HEK293 (cell line): ENCODE measurements at regions not wholly inside any gene's neighbourhood (a gene's known extent, or its start where the extent isn't known, plus 50 kb on each side); places are given as distances from the start of the nearest gene placed in this dataset.

Experiments
- ZNF10 ChIP-seq: fragments of 450-650 bp; formaldehyde crosslinking; IDR thresholded peaks from 2 replicates; pipeline ENCODE4 v1.5.1; 2017; ENCODE audit warnings: missing biosample characterization, missing genetic modification characterization
- ZNF155 ChIP-seq: fragments of 450-650 bp; formaldehyde crosslinking; IDR thresholded peaks from 2 replicates; pipeline ENCODE4 v1.5.1; 2016; ENCODE audit warnings: missing biosample characterization, missing genetic modification characterization
- ZNF549 ChIP-seq: fragments of 450-650 bp; IDR thresholded peaks from 2 replicates; pipeline ENCODE4 v1.5.1; 2018; ENCODE audit warnings: missing biosample characterization, missing genetic modification characterization, mild to moderate bottlenecking, inconsistent platforms, moderate library complexity
- TF ChIP-seq, protein P1 (sequence below): fragments of 450-650 bp; formaldehyde crosslinking; IDR thresholded peaks from 2 replicates; pipeline ENCODE4 v1.5.1; 2016; ENCODE audit warnings: missing biosample characterization, missing genetic modification characterization, low read depth
- TF ChIP-seq, protein P2 (sequence below): fragments of 450-650 bp; formaldehyde crosslinking; IDR thresholded peaks from 2 replicates; pipeline ENCODE4 v1.5.1; 2016; ENCODE audit warnings: missing biosample characterization, missing genetic modification characterization

DNA sequence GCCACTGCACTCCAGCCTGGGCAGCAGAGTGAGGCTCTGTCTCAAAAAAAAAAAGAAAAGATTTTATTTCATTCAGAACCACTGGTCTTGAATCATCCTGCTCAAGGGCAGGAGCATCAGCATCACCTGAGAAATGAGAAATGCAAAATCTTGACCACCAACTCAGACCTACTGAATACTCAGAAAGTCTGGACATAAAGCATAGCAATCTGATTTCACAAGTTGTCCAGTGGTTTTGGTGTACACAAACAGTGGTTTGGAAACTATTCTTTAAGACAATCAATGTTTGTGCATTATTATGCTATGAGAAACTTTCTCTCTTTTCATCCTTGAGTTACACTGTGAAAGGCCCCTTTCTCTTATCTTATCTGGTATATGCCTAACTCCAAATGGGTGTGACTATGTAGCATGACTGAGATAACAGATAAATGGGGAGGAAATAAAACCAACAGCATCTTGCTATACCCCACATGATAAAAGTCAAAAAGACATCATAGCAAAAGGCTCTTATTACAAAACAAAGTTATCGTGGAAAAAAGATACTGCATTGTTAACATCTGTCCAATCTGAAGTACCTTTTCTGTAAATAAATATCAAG lies 174.2 kb upstream of the STT3B start:
- TF ChIP-seq ZNF10 (tag by site-specific recombination) (no peak), ZNF155 (tag by site-specific recombination) (no peak), ZNF549 (tag by site-specific recombination) (no peak)
- TF ChIP-seq, protein P1, sequence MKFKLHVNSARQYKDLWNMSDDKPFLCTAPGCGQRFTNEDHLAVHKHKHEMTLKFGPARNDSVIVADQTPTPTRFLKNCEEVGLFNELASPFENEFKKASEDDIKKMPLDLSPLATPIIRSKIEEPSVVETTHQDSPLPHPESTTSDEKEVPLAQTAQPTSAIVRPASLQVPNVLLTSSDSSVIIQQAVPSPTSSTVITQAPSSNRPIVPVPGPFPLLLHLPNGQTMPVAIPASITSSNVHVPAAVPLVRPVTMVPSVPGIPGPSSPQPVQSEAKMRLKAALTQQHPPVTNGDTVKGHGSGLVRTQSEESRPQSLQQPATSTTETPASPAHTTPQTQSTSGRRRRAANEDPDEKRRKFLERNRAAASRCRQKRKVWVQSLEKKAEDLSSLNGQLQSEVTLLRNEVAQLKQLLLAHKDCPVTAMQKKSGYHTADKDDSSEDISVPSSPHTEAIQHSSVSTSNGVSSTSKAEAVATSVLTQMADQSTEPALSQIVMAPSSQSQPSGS (tag by site-specific recombination), result no peak
- TF ChIP-seq, protein P2, sequence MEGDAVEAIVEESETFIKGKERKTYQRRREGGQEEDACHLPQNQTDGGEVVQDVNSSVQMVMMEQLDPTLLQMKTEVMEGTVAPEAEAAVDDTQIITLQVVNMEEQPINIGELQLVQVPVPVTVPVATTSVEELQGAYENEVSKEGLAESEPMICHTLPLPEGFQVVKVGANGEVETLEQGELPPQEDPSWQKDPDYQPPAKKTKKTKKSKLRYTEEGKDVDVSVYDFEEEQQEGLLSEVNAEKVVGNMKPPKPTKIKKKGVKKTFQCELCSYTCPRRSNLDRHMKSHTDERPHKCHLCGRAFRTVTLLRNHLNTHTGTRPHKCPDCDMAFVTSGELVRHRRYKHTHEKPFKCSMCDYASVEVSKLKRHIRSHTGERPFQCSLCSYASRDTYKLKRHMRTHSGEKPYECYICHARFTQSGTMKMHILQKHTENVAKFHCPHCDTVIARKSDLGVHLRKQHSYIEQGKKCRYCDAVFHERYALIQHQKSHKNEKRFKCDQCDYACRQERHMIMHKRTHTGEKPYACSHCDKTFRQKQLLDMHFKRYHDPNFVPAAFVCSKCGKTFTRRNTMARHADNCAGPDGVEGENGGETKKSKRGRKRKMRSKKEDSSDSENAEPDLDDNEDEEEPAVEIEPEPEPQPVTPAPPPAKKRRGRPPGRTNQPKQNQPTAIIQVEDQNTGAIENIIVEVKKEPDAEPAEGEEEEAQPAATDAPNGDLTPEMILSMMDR (tag by site-specific recombination), result no peak
